ENCODE measurements at regions not wholly inside any gene's neighbourhood (a gene's known extent, or its start where the extent isn't known, plus 50 kb on each side); places are given as distances from the start of the nearest gene placed in this dataset.

DNA sequence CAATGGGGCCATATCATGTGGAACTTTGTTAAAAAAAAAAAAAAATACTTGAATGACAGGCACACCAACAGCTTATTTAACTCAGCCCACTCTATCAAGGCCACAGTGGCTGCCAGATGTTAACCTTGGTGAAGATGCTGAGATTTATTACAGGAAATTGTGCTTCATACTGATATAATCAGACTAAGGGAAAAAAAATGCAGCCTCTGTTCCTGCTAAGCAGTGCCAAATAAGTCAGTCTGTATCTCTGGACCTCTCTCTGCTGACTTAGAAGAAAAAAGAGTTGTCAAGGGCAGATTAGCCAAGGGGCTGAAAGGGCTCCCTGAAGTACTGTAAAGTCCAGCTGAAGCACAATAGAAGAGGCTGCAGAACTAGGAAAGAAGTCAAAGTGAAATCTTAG is 677.7 kb upstream of the HTR2C start:
- H3K9ac ChIP-seq (ENCODE audit: low read length in 5 of 5), result no peak overlapping the region
- no peaks in the 10 kb centered on the region for H3K9me3 ChIP-seq (ENCODE audit: control insufficient read depth in 5 of 5, low read length in 5 of 5)
- H3K4me1 ChIP-seq (ENCODE audit: control insufficient read depth in 5 of 5, insufficient read depth in 5 of 5, low read length in 5 of 5), result no peaks in the 10 kb centered on the region
- H3K27ac ChIP-seq (ENCODE audit: low read depth, low read length), result no peak overlapping the region
- no peaks in the 10 kb centered on the region for H3K36me3 ChIP-seq (ENCODE audit: control insufficient read depth in 5 of 5, insufficient read depth in 5 of 5, low read length in 5 of 5)
- no peak overlapping the region for H3K4me3 ChIP-seq (ENCODE audit: low read depth in 1 of 5, low read length in 5 of 5)
- H3K27me3 ChIP-seq (ENCODE audit: control insufficient read depth in 5 of 5, insufficient read depth in 4 of 5, low read length in 5 of 5), result peaks cover 0 to 2% (median 0%) of the 10 kb centered on the region in 5 donors

DNA sequence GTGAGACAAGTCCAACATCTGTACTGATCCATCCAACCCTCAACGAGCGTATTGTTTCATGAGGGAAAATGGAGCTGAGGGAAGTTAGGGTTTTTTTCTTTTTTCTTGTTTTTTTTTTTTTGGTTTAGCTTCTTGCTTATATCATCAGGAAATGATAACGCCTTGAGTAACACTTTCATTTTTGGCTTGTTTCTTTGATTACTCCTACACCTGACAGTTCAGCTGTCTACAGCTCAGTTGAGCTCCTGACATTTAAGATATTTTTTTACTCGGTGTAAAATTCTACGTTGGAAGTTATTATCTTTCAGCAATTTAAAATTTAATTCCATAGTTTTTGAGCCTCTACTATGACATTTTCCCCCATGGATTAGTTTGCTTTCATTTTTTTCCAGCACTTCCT is 691.0 kb upstream of the HTR2C start:
- Histone ChIP-seq H3K9me3 (ENCODE audit: control insufficient read depth in 5 of 5, low read length in 5 of 5) (peaks cover 0 to 3% (median 3%) of the 10 kb centered on the region in 5 donors), H3K4me3 (ENCODE audit: low read depth in 1 of 5, low read length in 5 of 5) (no peak overlapping the region), H3K9ac (ENCODE audit: low read length in 5 of 5) (no peak overlapping the region), H3K36me3 (ENCODE audit: control insufficient read depth in 5 of 5, insufficient read depth in 5 of 5, low read length in 5 of 5) (no peaks in the 10 kb centered on the region), H3K27me3 (ENCODE audit: control insufficient read depth in 5 of 5, insufficient read depth in 4 of 5, low read length in 5 of 5) (peaks cover 0 to 6% (median 0%) of the 10 kb centered on the region in 5 donors), H3K27ac (ENCODE audit: low read depth, low read length) (no peak overlapping the region), H3K4me1 (ENCODE audit: control insufficient read depth in 5 of 5, insufficient read depth in 5 of 5, low read length in 5 of 5) (no peaks in the 10 kb centered on the region)

DNA sequence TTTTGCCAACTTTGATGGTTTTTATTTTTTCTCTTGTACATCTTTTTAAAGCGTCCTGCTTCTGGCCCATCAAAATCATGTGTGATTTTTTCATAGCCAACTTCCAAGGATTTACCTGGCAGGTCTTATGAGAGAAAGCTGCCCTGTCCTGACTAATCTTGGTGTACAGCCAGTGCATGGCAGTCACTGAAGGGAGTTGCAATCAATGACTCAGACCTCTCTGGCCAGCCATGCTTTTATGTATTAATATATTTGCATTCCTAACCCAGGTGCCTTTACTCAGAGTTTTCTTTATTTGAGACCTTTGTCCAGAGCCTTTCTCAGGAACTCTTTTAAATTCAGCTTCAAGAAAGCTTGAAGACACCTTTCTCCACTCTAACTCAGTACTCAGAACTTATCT is 691.5 kb upstream of the HTR2C start:
- H3K27ac ChIP-seq (ENCODE audit: low read depth, low read length), result no peak overlapping the region

DNA sequence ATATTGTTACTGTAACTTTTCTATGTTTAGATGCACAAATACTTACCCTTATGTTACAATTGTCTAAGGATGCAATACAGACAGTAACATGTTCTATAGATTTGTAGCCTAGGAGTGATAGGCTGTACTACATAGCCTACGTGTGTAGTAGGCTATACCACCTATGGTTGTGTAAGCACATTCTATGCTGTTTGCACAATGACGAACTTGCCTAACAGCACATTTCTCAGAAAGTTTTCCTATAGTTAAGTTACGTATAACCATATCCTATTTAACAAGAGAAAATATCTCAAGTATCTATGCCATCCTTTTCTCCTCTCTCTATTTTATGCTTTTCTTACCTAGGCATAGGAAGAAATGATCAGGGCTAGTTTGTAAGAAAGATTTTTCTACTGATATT is 710.8 kb upstream of the HTR2C start:
- peaks cover 0 to 2% (median 0%) of the 10 kb centered on the region in 5 donors for H3K27me3 ChIP-seq (ENCODE audit: control insufficient read depth in 5 of 5, insufficient read depth in 4 of 5, low read length in 5 of 5)

More for the DNA sequence above, 691.5 kb upstream of the HTR2C start:
- H3K4me1 ChIP-seq (ENCODE audit: control insufficient read depth in 5 of 5, insufficient read depth in 5 of 5, low read length in 5 of 5), result no peaks in the 10 kb centered on the region
- H3K9me3 ChIP-seq (ENCODE audit: control insufficient read depth in 5 of 5, low read length in 5 of 5), result peaks cover 0 to 3% (median 3%) of the 10 kb centered on the region in 5 donors
- no peak overlapping the region for H3K4me3 ChIP-seq (ENCODE audit: low read depth in 1 of 5, low read length in 5 of 5)
- H3K36me3 ChIP-seq (ENCODE audit: control insufficient read depth in 5 of 5, insufficient read depth in 5 of 5, low read length in 5 of 5), result no peaks in the 10 kb centered on the region
- peaks cover 0 to 6% (median 0%) of the 10 kb centered on the region in 5 donors for H3K27me3 ChIP-seq (ENCODE audit: control insufficient read depth in 5 of 5, insufficient read depth in 4 of 5, low read length in 5 of 5)
- no peak overlapping the region for H3K9ac ChIP-seq (ENCODE audit: low read length in 5 of 5)

DNA sequence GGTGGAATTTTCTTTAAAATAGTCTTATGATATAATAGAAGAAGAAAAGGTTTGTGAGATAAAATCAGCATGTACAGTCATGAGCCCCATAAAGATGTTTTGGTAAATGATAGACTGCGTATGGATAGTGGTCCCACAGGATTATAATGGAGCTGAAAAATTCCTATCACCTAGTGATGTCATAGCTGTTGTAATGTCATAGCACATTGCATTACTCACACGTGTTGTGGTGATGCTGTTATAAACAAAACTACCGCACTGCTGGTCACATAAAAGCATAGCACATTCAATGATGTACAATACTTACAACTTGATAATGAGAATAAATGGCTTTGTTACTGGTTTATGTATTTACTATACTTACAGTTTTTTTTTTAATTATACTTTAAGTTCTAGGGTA is 715.2 kb upstream of the HTR2C start:
- peaks cover 0 to 5% (median 5%) of the 10 kb centered on the region in 5 donors for H3K27me3 ChIP-seq (ENCODE audit: control insufficient read depth in 5 of 5, insufficient read depth in 4 of 5, low read length in 5 of 5)
- no peaks in the 10 kb centered on the region for H3K4me1 ChIP-seq (ENCODE audit: control insufficient read depth in 5 of 5, insufficient read depth in 5 of 5, low read length in 5 of 5)
- H3K27ac ChIP-seq (ENCODE audit: low read depth, low read length), result no peak overlapping the region
- H3K36me3 ChIP-seq (ENCODE audit: control insufficient read depth in 5 of 5, insufficient read depth in 5 of 5, low read length in 5 of 5), result no peaks in the 10 kb centered on the region
- H3K4me3 ChIP-seq (ENCODE audit: low read depth in 1 of 5, low read length in 5 of 5), result no peak overlapping the region
- H3K9ac ChIP-seq (ENCODE audit: low read length in 5 of 5), result no peak overlapping the region
- H3K9me3 ChIP-seq (ENCODE audit: control insufficient read depth in 5 of 5, low read length in 5 of 5), result no peaks in the 10 kb centered on the region

More for the DNA sequence above, 710.8 kb upstream of the HTR2C start:
- Histone ChIP-seq H3K4me3 (ENCODE audit: low read depth in 1 of 5, low read length in 5 of 5) (no peak overlapping the region), H3K9me3 (ENCODE audit: control insufficient read depth in 5 of 5, low read length in 5 of 5) (no peaks in the 10 kb centered on the region), H3K27ac (ENCODE audit: low read depth, low read length) (no peak overlapping the region), H3K9ac (ENCODE audit: low read length in 5 of 5) (no peak overlapping the region), H3K4me1 (ENCODE audit: control insufficient read depth in 5 of 5, insufficient read depth in 5 of 5, low read length in 5 of 5) (no peaks in the 10 kb centered on the region), H3K36me3 (ENCODE audit: control insufficient read depth in 5 of 5, insufficient read depth in 5 of 5, low read length in 5 of 5) (no peaks in the 10 kb centered on the region)

DNA sequence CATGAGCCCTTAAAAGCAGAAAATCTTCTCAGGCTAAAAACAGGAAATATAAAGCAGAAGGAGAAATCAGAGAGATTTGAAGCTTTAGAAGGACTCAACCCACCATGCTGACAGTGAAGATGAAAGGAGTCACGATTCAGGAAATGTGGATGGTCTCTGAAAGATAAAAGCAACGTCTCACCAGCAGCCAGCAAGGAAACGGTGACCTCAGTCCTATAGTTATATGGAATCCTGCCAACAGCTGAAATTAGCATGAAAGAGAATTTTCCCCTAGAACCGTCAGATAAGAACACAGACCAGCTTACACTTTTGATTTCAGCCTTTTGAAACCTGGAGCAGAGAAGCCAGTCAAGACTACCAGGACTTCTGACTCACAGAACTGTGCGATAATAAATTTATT is 715.7 kb upstream of the HTR2C start:
- Histone ChIP-seq H3K4me3 (ENCODE audit: low read depth in 1 of 5, low read length in 5 of 5) (no peak overlapping the region), H3K27ac (ENCODE audit: low read depth, low read length) (no peak overlapping the region), H3K9ac (ENCODE audit: low read length in 5 of 5) (no peak overlapping the region), H3K4me1 (ENCODE audit: control insufficient read depth in 5 of 5, insufficient read depth in 5 of 5, low read length in 5 of 5) (no peaks in the 10 kb centered on the region), H3K9me3 (ENCODE audit: control insufficient read depth in 5 of 5, low read length in 5 of 5) (no peaks in the 10 kb centered on the region), H3K27me3 (ENCODE audit: control insufficient read depth in 5 of 5, insufficient read depth in 4 of 5, low read length in 5 of 5) (peaks cover 4 to 10% (median 8%) of the 10 kb centered on the region in 5 donors), H3K36me3 (ENCODE audit: control insufficient read depth in 5 of 5, insufficient read depth in 5 of 5, low read length in 5 of 5) (no peaks in the 10 kb centered on the region)

DNA sequence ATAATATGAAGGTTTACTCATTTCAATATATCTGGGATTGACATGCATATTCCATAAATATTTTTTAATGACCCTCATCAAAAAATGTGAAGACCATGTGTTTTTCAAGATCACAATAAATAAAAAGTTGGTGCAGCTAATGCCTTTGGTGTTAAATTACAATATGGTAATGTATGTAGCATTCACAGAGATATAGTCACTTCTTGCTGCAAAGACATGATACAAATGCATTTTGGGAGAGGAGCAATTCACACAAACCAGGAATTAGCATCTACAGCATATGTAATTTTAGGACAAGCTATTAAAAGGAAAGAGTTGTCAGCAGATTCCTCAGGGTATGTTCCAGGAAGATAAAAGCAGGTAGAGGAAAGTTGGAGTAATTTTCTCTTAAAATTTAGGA is 734.5 kb upstream of the HTR2C start:
- H3K4me3 ChIP-seq (ENCODE audit: low read depth in 1 of 5, low read length in 5 of 5), result no peak overlapping the region
- no peaks in the 10 kb centered on the region for H3K36me3 ChIP-seq (ENCODE audit: control insufficient read depth in 5 of 5, insufficient read depth in 5 of 5, low read length in 5 of 5)
- no peak overlapping the region for H3K27ac ChIP-seq (ENCODE audit: low read depth, low read length)
- no peaks in the 10 kb centered on the region for H3K4me1 ChIP-seq (ENCODE audit: control insufficient read depth in 5 of 5, insufficient read depth in 5 of 5, low read length in 5 of 5)
- H3K9me3 ChIP-seq (ENCODE audit: control insufficient read depth in 5 of 5, low read length in 5 of 5), result no peaks in the 10 kb centered on the region
- H3K9ac ChIP-seq (ENCODE audit: low read length in 5 of 5), result no peak overlapping the region
- no peaks in the 10 kb centered on the region for H3K27me3 ChIP-seq (ENCODE audit: control insufficient read depth in 5 of 5, insufficient read depth in 4 of 5, low read length in 5 of 5)

DNA sequence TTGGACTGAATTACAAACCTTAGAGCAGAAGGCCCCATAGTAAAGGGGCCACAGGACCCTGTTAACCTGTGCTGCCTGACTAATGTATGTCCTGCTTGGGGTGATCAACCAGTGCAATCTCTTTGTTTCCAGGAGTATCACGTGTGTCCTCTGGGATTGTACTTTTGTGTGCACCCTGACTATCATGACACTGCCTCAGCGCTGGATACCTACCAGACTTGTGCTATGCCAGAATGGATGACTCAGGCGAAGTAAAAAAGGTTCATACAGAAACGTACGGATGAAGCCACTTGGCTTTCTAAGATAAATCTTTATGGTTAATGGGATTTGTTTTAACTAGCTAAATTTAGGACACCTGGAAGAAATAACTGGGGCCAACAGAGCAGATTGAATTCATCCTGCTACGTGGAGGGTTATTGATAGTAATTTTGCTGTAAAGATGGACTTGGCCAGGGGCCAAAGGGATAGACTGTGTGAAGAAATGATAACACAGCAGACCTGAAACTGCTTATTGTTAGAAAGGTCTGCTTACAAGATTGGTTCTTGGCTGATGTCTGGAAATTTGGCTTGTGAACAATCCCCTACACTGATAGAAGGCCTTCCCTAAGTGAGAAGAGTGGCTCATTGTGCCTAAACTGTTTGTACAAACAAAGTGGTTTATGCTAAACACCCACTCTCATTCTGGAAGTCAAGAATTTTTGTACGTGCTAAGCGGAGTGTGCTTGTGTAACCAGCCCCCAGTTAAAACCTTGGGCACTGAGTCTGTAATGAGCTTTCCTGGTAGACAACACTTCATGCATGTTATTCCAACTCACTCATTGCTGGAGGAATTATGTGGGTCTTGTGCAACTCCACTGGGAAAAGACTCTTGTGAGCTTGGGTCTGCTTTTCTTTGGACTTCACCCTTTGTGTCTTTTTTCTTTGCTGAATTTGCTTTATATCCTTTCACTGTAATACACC is 750.5 kb upstream of the HTR2C start:
- Histone ChIP-seq H3K9ac (ENCODE audit: low read length in 5 of 5) (no peak overlapping the region), H3K36me3 (ENCODE audit: control insufficient read depth in 5 of 5, insufficient read depth in 5 of 5, low read length in 5 of 5) (no peaks in the 10 kb centered on the region), H3K4me3 (ENCODE audit: low read depth in 1 of 5, low read length in 5 of 5) (no peak overlapping the region), H3K9me3 (ENCODE audit: control insufficient read depth in 5 of 5, low read length in 5 of 5) (peaks cover 0 to 3% (median 0%) of the 10 kb centered on the region in 5 donors), H3K4me1 (ENCODE audit: control insufficient read depth in 5 of 5, insufficient read depth in 5 of 5, low read length in 5 of 5) (no peaks in the 10 kb centered on the region), H3K27me3 (ENCODE audit: control insufficient read depth in 5 of 5, insufficient read depth in 4 of 5, low read length in 5 of 5) (peaks cover 0 to 6% (median 0%) of the 10 kb centered on the region in 5 donors), H3K27ac (ENCODE audit: low read depth, low read length) (no peak overlapping the region)

DNA sequence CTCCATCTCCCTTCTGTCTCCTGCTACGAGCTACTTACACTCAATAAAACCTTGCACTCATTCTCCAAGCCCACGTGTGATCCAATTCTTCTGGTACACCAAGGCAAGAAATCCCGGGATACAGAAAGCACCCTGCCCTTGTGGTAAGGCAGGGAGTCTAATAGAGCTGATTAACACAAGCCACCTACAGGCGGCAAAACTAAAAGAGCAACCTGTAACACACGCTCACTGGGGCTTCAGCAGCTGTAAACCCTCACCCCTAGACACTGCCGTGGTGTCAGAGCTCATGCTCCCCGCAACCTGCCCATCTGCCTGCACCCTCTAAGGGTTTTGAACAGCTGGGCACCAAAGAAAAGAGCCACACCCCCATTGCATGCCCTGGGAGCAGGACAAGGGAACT is 755.4 kb upstream of the HTR2C start:
- no peak overlapping the region for H3K9ac ChIP-seq (ENCODE audit: low read length in 5 of 5)
- no peak overlapping the region for H3K4me3 ChIP-seq (ENCODE audit: low read depth in 1 of 5, low read length in 5 of 5)
- H3K4me1 ChIP-seq (ENCODE audit: control insufficient read depth in 5 of 5, insufficient read depth in 5 of 5, low read length in 5 of 5), result no peaks in the 10 kb centered on the region
- no peaks in the 10 kb centered on the region for H3K9me3 ChIP-seq (ENCODE audit: control insufficient read depth in 5 of 5, low read length in 5 of 5)
- no peak overlapping the region for H3K27ac ChIP-seq (ENCODE audit: low read depth, low read length)
- peaks cover 0 to 7% (median 3%) of the 10 kb centered on the region in 5 donors for H3K27me3 ChIP-seq (ENCODE audit: control insufficient read depth in 5 of 5, insufficient read depth in 4 of 5, low read length in 5 of 5)
- no peaks in the 10 kb centered on the region for H3K36me3 ChIP-seq (ENCODE audit: control insufficient read depth in 5 of 5, insufficient read depth in 5 of 5, low read length in 5 of 5)

DNA sequence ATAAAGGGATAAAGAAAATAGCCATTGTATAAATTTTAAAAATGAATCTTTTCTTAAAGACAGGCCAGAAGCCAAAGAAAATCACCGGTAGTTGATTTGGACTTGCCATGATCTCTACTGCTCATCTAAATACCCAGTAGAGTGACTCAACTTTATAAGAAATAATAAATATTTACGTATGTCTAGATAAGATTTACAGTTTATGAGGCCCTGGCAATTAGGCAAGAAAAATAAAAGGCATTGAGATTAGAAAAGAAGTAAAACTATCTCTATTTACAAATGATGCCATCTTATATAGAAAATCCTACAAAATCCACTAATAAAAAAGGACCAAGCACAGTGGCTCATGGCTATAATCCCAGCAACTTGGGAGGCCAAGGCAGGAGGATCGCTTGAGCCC is 765.5 kb upstream of the HTR2C start:
- Histone ChIP-seq H3K4me1 (ENCODE audit: control insufficient read depth in 5 of 5, insufficient read depth in 5 of 5, low read length in 5 of 5) (no peaks in the 10 kb centered on the region), H3K27ac (ENCODE audit: low read depth, low read length) (no peak overlapping the region), H3K9me3 (ENCODE audit: control insufficient read depth in 5 of 5, low read length in 5 of 5) (peaks cover 0 to 3% (median 0%) of the 10 kb centered on the region in 5 donors), H3K4me3 (ENCODE audit: low read depth in 1 of 5, low read length in 5 of 5) (no peak overlapping the region), H3K27me3 (ENCODE audit: control insufficient read depth in 5 of 5, insufficient read depth in 4 of 5, low read length in 5 of 5) (no peaks in the 10 kb centered on the region), H3K9ac (ENCODE audit: low read length in 5 of 5) (no peak overlapping the region), H3K36me3 (ENCODE audit: control insufficient read depth in 5 of 5, insufficient read depth in 5 of 5, low read length in 5 of 5) (no peaks in the 10 kb centered on the region)

All from subcutaneous abdominal adipose tissue (tissue), 5 donors.